GM12878 (cell line): ENCODE measurements at regions not wholly inside any gene's neighbourhood (a gene's known extent, or its start where the extent isn't known, plus 50 kb on each side); places are given as distances from the start of the nearest gene placed in this dataset.

Experiments
- ATAC-seq: fragments of 200-7000 bp; cut with Tn5 transposase; 3 replicates; pipeline ENCODE4 v1.9.1; 2020; ENCODE audit warnings: mild to moderate bottlenecking, moderate library complexity
- BruUV-seq: library from RNA; stranded (reverse); fragments of 400-500 nt; replicated peaks from 2 replicates; lab custom pipeline; 2021; lab: Mats Ljungman, UMichigan
- CTCF ChIA-PET: fragments of 300-600 bp; sonication (Branson Sonifier 250); formaldehyde crosslinking; extraction: SDS; loops from one replicate; lab custom pipeline; 2021; ENCODE audit warnings: inconsistent platforms; lab: Yijun Ruan, JAX
- POLR2A ChIA-PET: fragments of 350-600 bp; formaldehyde crosslinking; extraction: SDS; loops from one replicate; lab custom pipeline; 2021; ENCODE audit warnings: inconsistent platforms; lab: Charles Lee
- RAD21 ChIA-PET: fragments of 300-600 bp; sonication (Branson Sonifier 250); formaldehyde crosslinking; loops from one replicate; lab custom pipeline; 2023; ENCODE audit warnings: antibody characterized with exemption; ENCODE audit not compliant: unreplicated experiment; lab: Charles Lee
- SMC1A ChIA-PET: fragments of 300-600 bp; sonication (Branson Sonifier 250); formaldehyde crosslinking; loops from one replicate; lab custom pipeline; 2023; ENCODE audit not compliant: unreplicated experiment, uncharacterized antibody; lab: Charles Lee
- DNase-seq: peaks from one replicate; pipeline ENCODE4 v3.0.0-alpha.2; 2011; ENCODE audit warnings: low read depth, low spot score
- FAIRE-seq: peaks from 3 replicates; lab custom pipeline; 2011; peaks lifted over from hg19 to GRCh38; lab: Jason Lieb, UNC
- H2AFZ ChIP-seq: 2 replicates; pipeline ENCODE4 v1.6.0; 2011; ENCODE audit warnings: low read depth, low read length, control low read depth; ENCODE audit not compliant: control insufficient read depth
- H3K27ac ChIP-seq: 2 replicates; pipeline ENCODE4 v1.5.1; 2011; ENCODE audit warnings: control low read depth; ENCODE audit not compliant: control insufficient read depth, insufficient read depth
- H3K27me3 ChIP-seq, 2 experiments: replicated peaks in 1 of 2; 2 replicates each; pipeline versions ENCODE4 v1.6.0 to v1.6.1; 2011; ENCODE audit warnings: low read length in 1 of 2; ENCODE audit not compliant: control insufficient read depth in 2 of 2, insufficient read depth in 2 of 2
- H3K36me3 ChIP-seq, 2 experiments: 2 replicates each; pipeline ENCODE4 v1.5.1; 2011; ENCODE audit warnings: low read length in 1 of 2; ENCODE audit not compliant: control insufficient read depth in 2 of 2, insufficient read depth in 2 of 2
- H3K4me1 ChIP-seq: 2 replicates; pipeline ENCODE4 v1.6.1; 2011; ENCODE audit warnings: mild to moderate bottlenecking, low read length, moderate library complexity, mixed read lengths; ENCODE audit not compliant: control insufficient read depth, insufficient read depth
- H3K4me2 ChIP-seq: 2 replicates; pipeline ENCODE4 v1.6.0; 2011; ENCODE audit warnings: control low read depth; ENCODE audit not compliant: control insufficient read depth, insufficient read depth
- H3K4me3 ChIP-seq: fragments of 200-600 bp; sonication (generic); 2 replicates; pipeline ENCODE4 v1.5.1; 2016
- H3K79me2 ChIP-seq: 2 replicates; pipeline ENCODE4 v1.6.0; 2011; ENCODE audit warnings: low read length; ENCODE audit not compliant: control insufficient read depth, insufficient read depth
- H3K9ac ChIP-seq: 2 replicates; pipeline ENCODE4 v1.8.0; 2011; ENCODE audit warnings: low read length, control low read depth, mixed read lengths; ENCODE audit not compliant: control insufficient read depth, insufficient read depth
- H3K9me3 ChIP-seq: replicated peaks from 3 replicates; pipeline ENCODE4 v1.5.1; 2011; ENCODE audit warnings: mild to moderate bottlenecking, low read length; ENCODE audit not compliant: control insufficient read depth, insufficient read depth
- H4K20me1 ChIP-seq: 2 replicates; pipeline ENCODE4 v1.6.0; 2011; ENCODE audit not compliant: control insufficient read depth, insufficient read depth
- CBFB ChIP-seq: IDR thresholded peaks from 2 replicates; pipeline ENCODE4 v1.6.1; 2016; ENCODE audit warnings: antibody characterized with exemption, low read depth
- CBX5 ChIP-seq: sonication (generic); IDR thresholded peaks from 2 replicates; pipeline ENCODE4 v1.6.1; 2016; ENCODE audit warnings: low read depth, moderate library complexity, mild to moderate bottlenecking, inconsistent platforms
- EED ChIP-seq: sonication (generic); IDR thresholded peaks from 2 replicates; pipeline ENCODE4 v1.6.1; 2016; ENCODE audit warnings: antibody characterized with exemption, low read depth
- EGR1 ChIP-seq, 2 experiments: IDR thresholded peaks; 1 replicate in 1 of 2; 2 replicates in 1 of 2; pipeline ENCODE4 v1.6.1; 2011 to 2012; ENCODE audit warnings: low read depth in 2 of 2, low read length in 2 of 2, borderline replicate concordance in 1 of 2, mild to moderate bottlenecking in 1 of 2, moderate library complexity in 1 of 2
- MYB ChIP-seq: fragments of 150-350 bp; IDR thresholded peaks from 2 replicates; pipeline ENCODE4 v1.6.1; 2014; ENCODE audit warnings: mild to moderate bottlenecking, low read depth, low read length, borderline replicate concordance
- NBN ChIP-seq: fragments of 450-650 bp; IDR thresholded peaks from 2 replicates; pipeline ENCODE4 v1.6.1; 2016
- NFYA ChIP-seq: IDR thresholded peaks from 2 replicates; pipeline ENCODE4 v1.6.1; 2011; ENCODE audit warnings: low read depth, mild to moderate bottlenecking, low read length, improper control_type of control experiment, borderline replicate concordance
- NR2C2 ChIP-seq: IDR thresholded peaks from 2 replicates; pipeline ENCODE4 v1.6.1; 2011; ENCODE audit warnings: borderline replicate concordance, low read depth; ENCODE audit not compliant: control insufficient read depth, insufficient read length
- RAD51 ChIP-seq: fragments of 450-650 bp; IDR thresholded peaks from 2 replicates; pipeline ENCODE4 v1.6.1; 2016; ENCODE audit warnings: moderate library complexity, mild to moderate bottlenecking, inconsistent platforms
- TCF12 ChIP-seq: IDR thresholded peaks from 2 replicates; pipeline ENCODE4 v1.6.1; 2011; ENCODE audit warnings: low read depth, mild to moderate bottlenecking, low read length
- ZNF24 ChIP-seq: fragments of 450-650 bp; IDR thresholded peaks from 2 replicates; pipeline ENCODE4 v1.6.1; 2017; ENCODE audit warnings: antibody characterized with exemption, mild to moderate bottlenecking
- WGBS: methylation state at CpG from one replicate; pipeline ENCODE4 v1.1.6; 2016; ENCODE audit warnings: low lambda C conversion rate; ENCODE audit not compliant: insufficient replicate concordance, insufficient coverage; ENCODE audit errors: missing lambda C conversion rate; 5-methylcytosine and 5-hydroxymethylcytosine counted together
- in situ Hi-C: fragments of 300-500 bp; cut with MboI; formaldehyde crosslinking; loops from 9 replicates; pipeline ENCODE4 v1.14.3; 2018; ENCODE audit warnings: mixed read lengths
- intact Hi-C: fragments of 100-400 bp; cut with micrococcal nuclease; formaldehyde crosslinking; loops from one replicate; pipeline ENCODE4 v1.14.2; 2022; ENCODE audit not compliant: unreplicated experiment
- TF ChIP-seq, protein P1 (sequence below): fragments of 450-650 bp; IDR thresholded peaks from 2 replicates; pipeline ENCODE4 v1.6.1; 2017; ENCODE audit warnings: mild to moderate bottlenecking, moderate library complexity
- TF ChIP-seq, protein P2 (sequence below): fragments of 150-350 bp; IDR thresholded peaks from 2 replicates; pipeline ENCODE4 v1.6.1; 2016; ENCODE audit warnings: low read depth, low read length
- TF ChIP-seq, protein P3 (sequence below): IDR thresholded peaks from 2 replicates; pipeline ENCODE4 v1.6.1; 2012; ENCODE audit warnings: low read depth, low read length, improper control_type of control experiment

DNA sequence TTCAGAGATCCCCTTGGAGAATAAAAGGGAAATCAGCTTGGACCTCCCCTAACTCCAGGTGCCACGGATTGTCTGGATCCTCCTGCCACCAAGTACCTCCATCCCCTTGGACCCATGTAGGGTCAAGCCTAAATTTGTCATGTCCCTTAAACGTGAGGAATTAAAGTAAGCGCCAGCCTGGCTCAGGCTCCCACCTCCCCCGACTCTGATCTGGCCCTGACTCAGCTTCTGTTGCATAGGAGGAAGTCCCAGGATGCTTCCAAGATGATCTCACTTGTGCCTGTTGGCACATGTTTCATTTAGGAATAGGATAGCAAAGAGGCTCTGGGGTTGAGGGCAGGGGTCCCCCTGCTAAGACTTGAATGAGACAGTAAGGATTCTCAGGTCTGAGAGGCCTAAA is 231.9 kb upstream of the JUN start:
- Histone ChIP-seq H3K27ac (no peak overlapping the region), H3K4me1 (peaks cover 45% of the 10 kb centered on the region), H3K36me3 (no peaks in the 10 kb centered on the region), H3K4me3 (no peak overlapping the region), H4K20me1 (no peaks in the 10 kb centered on the region), H3K27me3 (no peaks in the 10 kb centered on the region), H3K9me3 (no peaks in the 10 kb centered on the region; the same call in 2 of the 3 replicates), H2AFZ (no peak overlapping the region), H3K4me2 (no peak overlapping the region), H3K9ac (no peak overlapping the region), H3K79me2 (no peaks in the 10 kb centered on the region)
- intact Hi-C loops (loop anchor here (10.0 kb wide), 1 partner anchor 129 kb away; no protein-coding TSS in a partner anchor), in situ Hi-C loops (no loop called here)
- BruUV-seq, result no TSS peak
- WGBS, result 87% methylated on average over 4 of the region's 4 CpGs
- POLR2A ChIA-PET, result no interaction called here
- ATAC-seq (no peak), FAIRE-seq (no peak), DNase-seq (no peak)
- TF ChIP-seq CBFB, result no peak
- TF ChIP-seq MYB, result no peak
- no peak for TF ChIP-seq NBN
- TF ChIP-seq RAD51, result no peak
- TF ChIP-seq EGR1 (IDR thresholded peaks at IDR 0.05; ENCODE audit: borderline replicate concordance in 1 of 2, low read depth in 2 of 2, low read length in 2 of 2), result no peak
- TF ChIP-seq, protein P1, sequence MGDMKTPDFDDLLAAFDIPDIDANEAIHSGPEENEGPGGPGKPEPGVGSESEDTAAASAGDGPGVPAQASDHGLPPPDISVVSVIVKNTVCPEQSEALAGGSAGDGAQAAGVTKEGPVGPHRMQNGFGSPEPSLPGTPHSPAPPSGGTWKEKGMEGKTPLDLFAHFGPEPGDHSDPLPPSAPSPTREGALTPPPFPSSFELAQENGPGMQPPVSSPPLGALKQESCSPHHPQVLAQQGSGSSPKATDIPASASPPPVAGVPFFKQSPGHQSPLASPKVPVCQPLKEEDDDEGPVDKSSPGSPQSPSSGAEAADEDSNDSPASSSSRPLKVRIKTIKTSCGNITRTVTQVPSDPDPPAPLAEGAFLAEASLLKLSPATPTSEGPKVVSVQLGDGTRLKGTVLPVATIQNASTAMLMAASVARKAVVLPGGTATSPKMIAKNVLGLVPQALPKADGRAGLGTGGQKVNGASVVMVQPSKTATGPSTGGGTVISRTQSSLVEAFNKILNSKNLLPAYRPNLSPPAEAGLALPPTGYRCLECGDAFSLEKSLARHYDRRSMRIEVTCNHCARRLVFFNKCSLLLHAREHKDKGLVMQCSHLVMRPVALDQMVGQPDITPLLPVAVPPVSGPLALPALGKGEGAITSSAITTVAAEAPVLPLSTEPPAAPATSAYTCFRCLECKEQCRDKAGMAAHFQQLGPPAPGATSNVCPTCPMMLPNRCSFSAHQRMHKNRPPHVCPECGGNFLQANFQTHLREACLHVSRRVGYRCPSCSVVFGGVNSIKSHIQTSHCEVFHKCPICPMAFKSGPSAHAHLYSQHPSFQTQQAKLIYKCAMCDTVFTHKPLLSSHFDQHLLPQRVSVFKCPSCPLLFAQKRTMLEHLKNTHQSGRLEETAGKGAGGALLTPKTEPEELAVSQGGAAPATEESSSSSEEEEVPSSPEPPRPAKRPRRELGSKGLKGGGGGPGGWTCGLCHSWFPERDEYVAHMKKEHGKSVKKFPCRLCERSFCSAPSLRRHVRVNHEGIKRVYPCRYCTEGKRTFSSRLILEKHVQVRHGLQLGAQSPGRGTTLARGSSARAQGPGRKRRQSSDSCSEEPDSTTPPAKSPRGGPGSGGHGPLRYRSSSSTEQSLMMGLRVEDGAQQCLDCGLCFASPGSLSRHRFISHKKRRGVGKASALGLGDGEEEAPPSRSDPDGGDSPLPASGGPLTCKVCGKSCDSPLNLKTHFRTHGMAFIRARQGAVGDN, result no peak
- no peak for TF ChIP-seq ZNF24
- no peak for TF ChIP-seq CBX5
- TF ChIP-seq NFYA, result no peak
- TF ChIP-seq EED, result no peak
- no peak for TF ChIP-seq TCF12
- TF ChIP-seq, protein P2, sequence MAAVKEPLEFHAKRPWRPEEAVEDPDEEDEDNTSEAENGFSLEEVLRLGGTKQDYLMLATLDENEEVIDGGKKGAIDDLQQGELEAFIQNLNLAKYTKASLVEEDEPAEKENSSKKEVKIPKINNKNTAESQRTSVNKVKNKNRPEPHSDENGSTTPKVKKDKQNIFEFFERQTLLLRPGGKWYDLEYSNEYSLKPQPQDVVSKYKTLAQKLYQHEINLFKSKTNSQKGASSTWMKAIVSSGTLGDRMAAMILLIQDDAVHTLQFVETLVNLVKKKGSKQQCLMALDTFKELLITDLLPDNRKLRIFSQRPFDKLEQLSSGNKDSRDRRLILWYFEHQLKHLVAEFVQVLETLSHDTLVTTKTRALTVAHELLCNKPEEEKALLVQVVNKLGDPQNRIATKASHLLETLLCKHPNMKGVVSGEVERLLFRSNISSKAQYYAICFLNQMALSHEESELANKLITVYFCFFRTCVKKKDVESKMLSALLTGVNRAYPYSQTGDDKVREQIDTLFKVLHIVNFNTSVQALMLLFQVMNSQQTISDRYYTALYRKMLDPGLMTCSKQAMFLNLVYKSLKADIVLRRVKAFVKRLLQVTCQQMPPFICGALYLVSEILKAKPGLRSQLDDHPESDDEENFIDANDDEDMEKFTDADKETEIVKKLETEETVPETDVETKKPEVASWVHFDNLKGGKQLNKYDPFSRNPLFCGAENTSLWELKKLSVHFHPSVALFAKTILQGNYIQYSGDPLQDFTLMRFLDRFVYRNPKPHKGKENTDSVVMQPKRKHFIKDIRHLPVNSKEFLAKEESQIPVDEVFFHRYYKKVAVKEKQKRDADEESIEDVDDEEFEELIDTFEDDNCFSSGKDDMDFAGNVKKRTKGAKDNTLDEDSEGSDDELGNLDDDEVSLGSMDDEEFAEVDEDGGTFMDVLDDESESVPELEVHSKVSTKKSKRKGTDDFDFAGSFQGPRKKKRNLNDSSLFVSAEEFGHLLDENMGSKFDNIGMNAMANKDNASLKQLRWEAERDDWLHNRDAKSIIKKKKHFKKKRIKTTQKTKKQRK, result no peak
- no peak for TF ChIP-seq NR2C2
- TF ChIP-seq, protein P3, sequence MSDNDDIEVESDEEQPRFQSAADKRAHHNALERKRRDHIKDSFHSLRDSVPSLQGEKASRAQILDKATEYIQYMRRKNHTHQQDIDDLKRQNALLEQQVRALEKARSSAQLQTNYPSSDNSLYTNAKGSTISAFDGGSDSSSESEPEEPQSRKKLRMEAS, result no peak
- RAD21 ChIA-PET, result no interaction called here
- CTCF ChIA-PET, result interaction anchor here (1.0 kb wide), 1 partner anchor 11 kb away, joined by 3 read pairs; no protein-coding TSS in a partner anchor
- SMC1A ChIA-PET, result interaction anchor here (0.7 to 6.4 kb wide), 3 partner anchors 11 to 196 kb away, joined by 3 to 61 read pairs (median 23); no protein-coding TSS in a partner anchor
